Right renal pelvis (tissue), 4 donors: ENCODE measurements at regions not wholly inside any gene's neighbourhood (a gene's known extent, or its start where the extent isn't known, plus 50 kb on each side); places are given as distances from the start of the nearest gene placed in this dataset.
"Not testable (repeated sequence)": the region's sequence is repeated elsewhere in the genome, so short reads cannot be mapped to it uniquely, and the experiment has no call there.

ENCODE experiments used
- DNase-seq, 4 donors: peaks; one replicate each; pipeline ENCODE4 v3.0.0-alpha.2; 2013; ENCODE audit warnings: low read depth in 4 of 4, low spot score in 3 of 4, missing footprints in 1 of 4

DNA sequence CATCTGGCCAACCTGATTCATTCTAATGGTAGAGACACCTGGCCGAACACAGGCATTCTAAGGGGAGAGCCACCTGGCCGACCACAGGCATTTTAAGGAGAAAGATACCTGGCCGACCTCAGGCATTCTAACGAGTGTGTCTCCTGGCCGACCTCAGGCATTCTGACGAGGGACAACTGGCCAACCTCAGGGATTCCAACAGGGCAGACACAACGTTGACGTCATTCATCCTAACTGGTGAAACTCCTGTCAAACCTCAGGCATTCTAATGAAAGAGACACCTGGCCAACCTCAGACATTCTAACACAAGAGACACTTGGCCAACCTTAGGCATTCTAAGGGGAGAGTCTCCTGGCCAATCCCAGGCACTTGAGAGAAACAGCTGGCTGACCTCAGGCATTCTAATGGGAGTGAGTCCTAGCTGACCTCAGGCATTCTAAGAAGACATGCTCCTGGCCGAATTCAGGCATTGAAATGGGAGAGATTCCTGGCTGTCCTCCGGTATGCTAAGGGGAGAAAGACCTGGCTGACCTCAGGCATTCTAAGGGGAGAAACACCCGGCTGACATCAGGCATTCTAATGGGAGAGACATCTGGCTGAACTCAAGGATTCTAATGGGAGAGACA, 1352.5 kb downstream of the UQCRFS1 start:
- DNase-seq: no peak

DNA sequence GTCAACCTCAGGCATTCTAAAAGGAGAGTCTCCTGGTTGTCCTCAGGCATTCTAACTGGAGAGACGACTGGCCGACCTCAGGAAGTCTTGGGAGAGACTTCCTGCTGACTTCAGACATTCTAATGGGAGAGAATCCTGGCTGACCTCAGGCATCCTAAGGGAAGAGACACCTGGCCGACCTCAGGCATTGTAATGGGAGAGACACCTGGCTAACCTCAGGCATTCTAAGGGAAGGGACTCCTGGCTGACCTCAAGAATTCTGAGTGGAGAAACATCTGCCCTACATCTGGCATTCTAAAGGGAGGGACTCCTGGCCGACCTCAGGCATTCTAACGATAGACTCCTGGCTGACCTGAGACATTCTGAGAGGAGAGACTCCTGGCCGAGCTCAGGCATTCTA, 1353.3 kb downstream of the UQCRFS1 start:
- no peak for DNase-seq

DNA sequence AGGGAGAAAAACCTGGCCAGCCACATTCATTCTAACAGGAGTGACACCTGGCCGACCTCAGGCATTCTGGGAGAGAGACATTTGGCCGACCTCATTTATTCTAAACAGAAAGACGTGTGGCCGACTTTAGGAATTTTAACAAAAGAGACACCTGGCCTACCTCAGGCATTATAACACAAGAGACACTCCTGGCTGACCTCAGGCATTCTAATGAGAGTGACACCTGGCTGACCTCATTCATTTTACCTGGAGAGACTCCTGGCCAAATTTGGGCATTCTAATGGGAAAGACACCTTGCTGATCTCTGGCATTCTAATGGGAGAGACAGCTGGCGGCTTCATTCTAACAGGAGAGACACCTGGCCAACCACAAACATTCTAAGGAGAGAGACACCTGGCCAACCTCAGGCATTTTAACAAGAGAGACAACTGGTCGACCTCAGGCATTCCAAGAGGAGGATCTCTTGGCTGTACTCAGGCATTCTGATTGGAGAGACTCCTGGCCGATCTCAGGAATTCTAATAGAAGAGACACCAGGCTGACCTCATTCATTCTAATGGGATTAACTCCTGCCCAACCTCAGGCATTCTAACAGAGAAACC, 1353.9 kb downstream of the UQCRFS1 start:
- DNase-seq: no peak

DNA sequence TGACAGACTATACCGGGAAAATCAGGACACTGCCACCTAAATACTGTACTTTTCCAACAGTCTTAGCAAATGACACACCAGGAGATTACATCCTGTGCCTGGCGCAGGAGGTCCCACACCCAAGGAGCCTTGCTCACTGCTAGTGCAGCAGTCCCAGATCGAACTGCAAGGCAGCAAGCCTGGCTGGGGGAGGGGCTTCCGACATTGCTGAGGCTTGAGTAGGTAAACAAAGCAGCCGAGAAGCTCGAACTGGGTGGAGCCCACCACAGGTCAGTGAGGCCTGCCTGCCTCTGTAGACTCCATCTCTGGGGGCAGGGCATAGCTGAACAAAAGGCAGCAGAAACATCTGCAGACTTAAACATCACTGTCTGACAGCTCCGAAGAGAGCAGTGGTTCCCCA, 1360.0 kb downstream of the UQCRFS1 start:
- not testable (repeated sequence) for DNase-seq

DNA sequence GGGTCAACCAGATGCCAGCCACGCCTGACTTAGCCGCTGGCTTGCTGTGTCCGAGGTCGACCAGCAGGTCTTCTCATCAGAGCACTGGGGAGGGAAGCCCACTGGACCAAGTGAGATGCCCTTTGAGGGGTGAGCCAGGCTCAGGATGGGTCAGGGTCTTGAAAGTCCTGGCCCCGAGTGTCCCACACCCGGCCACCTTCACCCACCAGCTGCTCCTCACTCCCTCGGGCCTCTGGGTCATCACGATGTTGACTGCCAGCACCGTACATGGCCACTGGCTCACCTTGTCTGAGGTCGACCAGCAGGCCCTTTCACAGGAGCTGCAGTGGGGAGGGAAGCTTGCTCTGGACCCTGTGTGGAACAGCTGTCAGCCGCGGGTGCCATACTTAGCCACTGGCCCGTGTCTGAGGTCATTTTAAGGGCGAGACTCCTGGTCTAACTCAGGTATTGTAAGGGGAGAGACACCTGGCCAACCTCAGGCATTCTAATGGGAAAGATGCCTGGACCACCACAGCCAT, 1361.3 kb downstream of the UQCRFS1 start:
- DNase-seq: no peak

DNA sequence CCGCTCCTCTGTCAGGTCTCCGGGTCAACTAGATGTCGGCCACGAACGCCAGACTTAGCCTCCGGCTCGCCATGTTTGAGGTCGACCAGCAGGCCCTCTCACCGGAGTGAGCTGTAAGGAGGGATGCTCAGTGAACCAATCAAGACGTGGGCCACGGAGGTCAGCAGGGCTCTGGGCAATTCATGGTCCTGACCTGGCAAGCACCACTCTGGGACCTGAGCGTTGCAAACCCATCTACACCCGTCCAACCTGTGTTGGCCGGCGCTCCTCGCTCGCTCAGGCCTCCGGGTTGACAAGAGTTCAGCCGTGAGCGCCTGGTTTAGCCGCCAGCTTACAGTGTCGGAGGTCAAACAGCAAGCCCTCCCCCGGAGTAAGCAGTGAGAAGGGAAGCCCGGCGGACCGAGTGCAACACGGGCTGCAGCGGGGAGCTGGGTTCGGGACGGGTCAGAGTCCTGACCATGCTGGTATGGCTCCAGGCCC, 1361.9 kb downstream of the UQCRFS1 start:
- no peak for DNase-seq

DNA sequence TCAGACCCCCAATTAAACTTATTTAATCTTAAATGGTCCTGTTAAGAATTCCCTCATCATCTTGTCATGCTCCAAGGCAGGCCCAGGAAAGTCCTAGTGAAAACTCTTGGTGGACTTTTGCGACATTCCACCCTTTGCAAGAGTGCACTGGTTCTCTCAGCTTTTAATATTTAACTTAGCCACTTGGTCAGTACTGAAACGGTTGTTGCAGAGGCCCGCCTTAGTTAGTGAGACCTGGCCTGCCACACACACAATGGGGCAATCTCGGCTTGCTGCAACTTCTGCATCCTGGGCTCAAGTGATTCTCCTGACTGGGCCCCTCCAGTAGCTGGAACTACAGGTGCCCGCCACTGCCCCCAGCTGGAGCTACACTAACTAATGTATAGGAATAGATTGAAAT, 1366.0 kb downstream of the UQCRFS1 start:
- DNase-seq: no peak

DNA sequence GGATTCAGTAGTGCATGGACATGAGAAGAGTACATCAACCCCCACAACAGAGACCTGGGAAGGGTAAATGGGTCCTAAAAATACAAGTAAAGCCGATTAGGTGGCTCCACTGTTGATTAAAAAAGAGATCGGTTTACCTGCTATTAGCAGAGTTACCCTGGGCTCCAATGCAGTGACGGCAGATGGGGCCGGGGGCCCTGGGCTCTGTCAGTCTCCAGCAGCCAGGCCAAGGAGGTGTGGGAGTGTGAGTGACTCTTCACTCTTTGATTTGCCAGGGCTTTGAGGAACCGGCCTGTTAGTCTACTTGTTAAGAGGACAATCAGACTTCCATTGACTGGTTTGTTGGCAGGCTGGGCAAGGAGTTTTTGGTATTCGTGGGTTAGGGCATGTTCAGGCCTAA, 1368.7 kb downstream of the UQCRFS1 start:
- no peak for DNase-seq

DNA sequence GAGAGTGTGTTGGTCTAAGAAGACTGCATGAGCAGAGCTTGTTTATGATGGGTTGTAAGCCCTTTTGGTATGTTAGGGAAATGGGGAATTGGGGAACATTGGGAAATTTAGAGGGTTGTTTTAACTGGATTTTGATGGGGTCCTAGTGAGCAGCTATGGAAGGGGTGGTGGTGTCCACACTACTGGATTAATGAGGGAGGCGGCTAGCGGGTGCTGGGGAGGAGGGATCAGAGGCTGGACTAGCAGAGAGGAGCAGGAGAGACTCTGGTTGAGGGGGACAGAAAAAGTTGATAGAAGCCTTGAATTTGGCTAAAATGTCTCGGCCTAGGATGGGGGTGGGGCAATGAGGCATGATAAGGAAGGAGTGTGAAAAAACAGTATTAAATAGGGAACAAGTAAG, 1369.1 kb downstream of the UQCRFS1 start:
- DNase-seq: no peak

DNA sequence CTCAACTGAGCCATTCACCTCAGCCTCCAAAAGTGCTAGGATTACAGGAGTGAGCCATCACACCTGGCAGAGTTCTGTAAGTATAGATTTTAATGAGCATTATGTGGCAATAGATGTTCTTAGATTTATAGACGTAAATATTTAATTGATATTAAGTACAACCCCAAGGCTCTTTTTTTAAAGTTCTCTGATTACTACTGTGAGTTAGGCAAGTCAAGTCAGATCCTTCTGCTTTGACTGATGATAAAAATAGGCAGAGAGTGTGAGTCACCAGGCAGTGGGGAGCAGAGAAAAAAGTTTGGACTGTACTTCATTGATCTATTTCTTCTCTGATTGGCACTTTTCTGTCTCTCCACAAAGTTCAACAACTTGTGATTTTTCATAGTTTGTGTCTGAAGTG, 1379.9 kb downstream of the UQCRFS1 start:
- no peak for DNase-seq

DNA sequence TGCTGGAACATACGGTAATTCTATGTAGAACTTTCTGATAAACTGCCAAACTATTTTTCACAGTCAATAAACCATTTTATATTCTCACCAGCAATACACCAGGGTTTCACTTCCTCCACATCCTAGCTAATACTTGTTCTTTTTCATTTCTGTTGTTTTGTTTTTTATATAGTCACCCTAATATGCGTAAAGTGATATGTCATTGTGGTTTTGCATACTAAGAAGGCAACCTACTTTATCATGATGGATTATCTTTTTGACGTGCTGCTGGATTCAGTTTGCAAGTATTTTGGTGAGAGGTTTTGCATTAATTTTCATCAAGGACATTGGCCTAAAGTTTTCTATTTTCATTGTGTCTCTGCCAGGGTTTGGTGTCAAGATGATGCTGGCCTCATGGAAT, 1384.1 kb downstream of the UQCRFS1 start:
- no peak for DNase-seq

DNA sequence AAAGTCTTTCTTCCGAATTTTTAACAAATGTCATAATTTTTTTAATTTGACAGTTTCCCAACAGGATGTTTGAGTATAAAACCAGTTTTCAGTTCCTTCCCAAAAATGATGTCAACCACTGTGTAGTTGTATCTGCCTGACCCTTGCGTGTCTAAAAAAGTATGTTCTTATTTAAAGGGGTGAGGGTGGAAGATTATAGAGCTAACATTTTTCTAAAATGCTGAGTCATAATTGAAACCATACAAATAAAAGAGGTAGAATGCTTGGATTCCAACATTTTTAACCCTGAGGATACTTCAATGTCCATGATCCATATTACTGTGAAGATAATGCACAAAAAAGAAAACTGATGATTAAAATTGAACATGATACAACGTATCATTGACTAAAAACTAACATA, 1388.8 kb downstream of the UQCRFS1 start:
- DNase-seq: no peak

DNA sequence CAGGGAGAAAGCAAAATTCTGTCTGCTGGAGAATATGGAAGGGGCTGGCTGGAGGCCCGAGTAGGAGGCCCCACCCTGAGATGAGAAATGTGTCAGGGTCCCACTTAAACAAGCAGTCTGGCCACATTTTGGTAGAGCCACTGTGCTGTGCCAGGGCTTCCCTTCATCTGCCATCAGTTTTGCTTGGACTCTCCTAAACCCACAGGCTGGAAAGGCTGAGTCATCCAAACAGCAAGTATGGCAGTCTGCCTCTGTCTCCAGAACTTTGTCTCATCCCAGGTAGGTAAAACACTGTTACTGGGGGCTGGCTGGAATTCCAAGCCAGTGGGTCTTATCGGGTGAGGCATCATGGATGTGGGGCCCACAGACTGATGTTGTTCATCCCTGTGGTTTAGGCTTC, 1390.6 kb downstream of the UQCRFS1 start:
- DNase-seq: no peak

DNA sequence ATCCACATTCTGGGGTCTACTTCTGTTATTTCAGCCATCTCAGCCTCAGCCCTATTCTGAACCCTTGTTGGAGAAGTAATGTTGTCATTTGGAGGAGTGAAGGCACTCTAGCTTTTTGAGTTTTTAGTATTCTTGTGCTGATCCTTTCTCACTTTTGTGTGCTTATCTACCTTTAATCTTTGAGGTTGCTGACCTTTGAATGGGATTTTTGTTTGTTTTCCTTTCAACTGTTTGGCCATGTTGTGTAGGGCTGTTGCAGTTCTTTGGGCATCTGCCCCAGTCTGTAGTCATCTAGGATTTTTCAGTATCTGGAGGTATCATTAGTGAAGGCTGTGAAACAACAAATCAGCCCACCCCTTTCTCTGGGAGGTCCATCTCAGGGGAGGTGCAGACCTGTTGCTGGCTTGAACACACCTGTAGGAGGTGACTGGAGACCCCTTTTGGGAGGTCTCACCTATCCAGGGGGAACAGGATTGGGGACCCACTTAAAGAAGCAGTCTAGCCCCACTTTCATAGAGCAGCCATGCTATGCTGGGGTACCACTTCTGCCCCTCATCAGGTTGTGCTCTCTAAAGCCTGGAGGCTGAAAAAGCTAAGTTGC, 1391.4 kb downstream of the UQCRFS1 start:
- DNase-seq: no peak

DNA sequence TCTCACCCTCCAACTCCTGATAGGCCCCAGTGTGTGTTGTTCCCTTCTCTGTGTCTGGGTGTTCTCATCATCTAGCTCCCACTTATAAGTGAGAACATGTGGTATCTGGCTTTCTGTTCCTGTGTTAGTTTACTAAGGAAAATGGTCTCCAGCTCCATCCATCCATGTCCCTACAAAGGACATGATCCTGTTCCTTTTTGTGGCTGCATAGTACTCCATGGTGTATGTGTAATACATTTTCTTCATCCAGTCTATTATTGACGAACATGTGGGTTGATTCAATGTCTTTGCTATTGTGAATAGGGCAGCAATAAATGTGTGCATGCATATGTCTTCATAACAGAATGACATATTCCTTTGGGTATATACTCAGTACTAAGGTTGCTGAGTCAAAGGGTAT, 1397.0 kb downstream of the UQCRFS1 start:
- no peak for DNase-seq

DNA sequence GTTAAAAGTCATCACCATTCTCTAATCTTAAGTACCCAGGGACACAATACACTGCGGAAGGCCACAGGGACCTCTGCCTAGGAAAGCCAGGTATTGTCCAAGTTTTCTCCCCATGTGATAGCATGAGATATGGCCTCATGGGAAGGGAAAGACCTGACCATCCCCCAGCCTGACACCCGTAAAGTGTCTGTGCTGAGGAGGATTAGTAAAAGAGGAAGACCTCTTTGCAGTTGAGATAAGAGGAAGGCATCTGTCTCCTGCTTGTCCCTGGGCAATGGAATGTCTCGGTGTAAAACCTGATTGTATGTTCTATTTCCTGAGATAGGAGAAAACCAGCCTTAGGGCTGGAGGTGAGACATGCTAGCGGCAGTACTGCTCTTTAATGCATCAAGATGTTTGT, 1398.1 kb downstream of the UQCRFS1 start:
- DNase-seq: not testable (repeated sequence)

DNA sequence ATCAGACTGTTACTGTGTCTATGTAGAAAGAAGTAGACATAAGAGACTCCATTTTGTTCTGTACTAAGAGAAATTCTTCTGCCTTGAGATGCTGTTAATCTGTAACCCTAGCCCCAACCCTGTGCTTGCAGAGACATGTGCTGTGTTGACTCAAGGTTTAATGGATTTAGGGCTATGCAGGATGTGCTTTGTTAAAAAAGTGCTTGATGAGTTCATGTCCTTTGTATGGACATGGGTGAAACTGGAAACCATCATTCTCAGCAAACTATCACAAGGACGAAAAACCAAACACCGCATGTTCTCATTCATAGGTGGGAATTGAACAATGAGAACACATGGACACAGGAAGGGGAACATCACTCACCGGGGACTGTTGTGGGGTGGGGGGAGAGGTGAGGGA, 1398.7 kb downstream of the UQCRFS1 start:
- not testable (repeated sequence) for DNase-seq

DNA sequence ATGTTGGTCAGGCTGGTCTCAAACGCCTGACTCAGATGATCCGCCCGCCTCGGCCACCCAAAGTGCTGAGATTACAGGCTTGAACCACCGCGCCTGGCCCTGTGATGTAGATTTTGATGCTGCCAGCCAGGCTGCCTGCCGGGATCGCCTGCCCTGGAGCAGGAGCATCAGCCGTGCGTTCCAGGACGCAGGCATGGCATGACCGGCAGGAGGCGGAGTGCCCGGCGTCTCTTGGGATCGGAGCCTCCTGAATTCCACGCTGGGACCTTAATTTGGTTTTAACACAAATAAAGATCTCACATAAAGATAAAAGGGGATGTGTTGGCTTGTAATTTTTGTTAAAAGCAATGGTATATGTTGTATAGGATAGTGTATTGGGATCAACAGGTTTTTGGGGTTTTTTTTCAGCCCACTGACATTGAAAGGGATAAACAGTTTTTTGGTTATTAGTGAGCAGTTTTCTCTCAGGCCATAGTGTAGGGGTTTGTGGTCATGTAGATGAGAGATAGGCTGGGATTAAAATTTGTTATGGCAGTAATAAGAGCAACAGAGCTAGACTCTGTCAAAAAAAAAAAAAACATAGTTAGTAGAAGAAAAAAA, 1406.4 kb downstream of the UQCRFS1 start:
- no peak for DNase-seq

DNA sequence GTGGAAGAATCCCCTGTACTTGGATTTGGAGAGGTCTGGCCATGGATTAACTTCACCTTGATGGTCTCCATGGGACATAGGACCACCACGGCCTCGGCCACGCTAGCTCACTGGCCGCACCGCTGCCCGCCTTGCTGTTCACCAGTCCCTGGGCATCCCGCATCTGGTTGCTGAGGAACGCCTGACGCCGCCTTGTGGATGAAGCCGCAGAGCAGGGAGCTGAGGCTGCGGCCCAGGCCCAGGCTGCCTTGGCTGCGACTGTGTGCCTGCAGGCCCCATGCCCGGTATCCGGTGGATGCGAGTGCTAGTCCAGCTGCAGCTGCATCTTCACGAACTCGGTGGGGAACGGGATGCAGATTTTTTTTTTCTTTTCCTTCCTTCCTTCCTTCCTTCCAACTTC, 1407.1 kb downstream of the UQCRFS1 start:
- no peak for DNase-seq

DNA sequence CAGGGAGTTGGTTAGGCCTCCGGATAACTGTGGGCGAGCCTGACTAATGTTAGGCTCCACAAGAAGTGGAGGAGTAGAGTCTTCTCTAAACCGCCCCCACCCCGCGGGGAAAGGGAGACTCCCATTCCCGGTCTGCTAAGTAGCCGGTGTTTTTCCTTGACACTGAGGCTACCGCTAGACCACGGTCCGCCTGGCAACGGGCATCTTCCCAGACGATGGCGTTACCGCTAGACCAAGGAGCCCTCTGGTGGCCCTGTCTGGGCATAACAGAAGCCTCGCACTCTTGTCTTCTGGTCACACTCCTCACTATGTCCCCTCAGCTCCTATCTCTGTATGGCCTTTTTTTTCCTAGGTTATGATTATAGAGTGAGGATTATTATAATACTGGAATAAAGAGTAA, 1410.7 kb downstream of the UQCRFS1 start:
- DNase-seq: not testable (repeated sequence)

DNA sequence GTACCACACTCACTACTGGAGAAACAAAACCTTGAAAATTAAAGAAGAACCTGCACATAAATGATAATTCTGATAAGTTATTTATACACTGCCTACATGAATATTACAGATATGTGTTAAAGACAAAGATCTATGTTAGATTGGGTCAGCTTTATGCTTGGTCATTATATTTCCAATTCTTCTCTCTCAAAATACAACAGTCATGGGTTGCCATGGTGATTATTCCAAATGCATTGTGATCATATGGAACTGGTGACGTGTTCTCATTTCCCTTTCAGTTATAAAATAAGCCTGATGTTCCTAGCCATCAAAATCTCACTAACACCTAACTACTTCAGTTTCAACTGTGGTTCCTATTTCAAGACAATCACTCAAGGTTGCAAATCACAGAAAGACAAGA, 1416.4 kb downstream of the UQCRFS1 start:
- DNase-seq: no peak

DNA sequence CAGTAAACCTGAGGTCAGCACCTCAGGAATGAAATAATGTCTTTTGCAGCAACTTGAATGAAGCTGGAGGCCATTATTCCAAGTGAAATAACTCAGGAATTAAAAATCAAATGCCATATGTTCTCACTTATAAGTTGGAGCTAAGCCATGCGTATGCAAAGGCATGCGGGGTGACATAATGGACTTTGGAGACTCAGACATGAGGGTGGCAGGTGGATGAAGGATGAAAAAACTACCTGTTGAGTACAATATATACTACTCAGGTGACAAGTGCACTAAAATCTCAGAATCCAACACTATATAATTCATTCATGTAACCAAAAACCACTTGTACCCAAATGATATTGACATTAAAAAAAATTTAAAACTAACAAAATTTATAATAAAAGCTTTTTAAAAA, 1416.9 kb downstream of the UQCRFS1 start:
- no peak for DNase-seq
